Neural progenitor cell (in vitro differentiated cells): ENCODE measurements at regions not wholly inside any gene's neighbourhood (a gene's known extent, or its start where the extent isn't known, plus 50 kb on each side); places are given as distances from the start of the nearest gene placed in this dataset.
A peak's percentile ranks its signal among the peaks of the same experiment; 100 is the strongest.

ENCODE experiments used
- DNase-seq: peaks from one replicate; pipeline ENCODE4 v3.0.0-alpha.2; 2016; ENCODE audit warnings: low spot score
- H2AFZ ChIP-seq: fragments of 200-600 bp; sonication (generic); replicated peaks from 2 replicates; pipeline ENCODE4 v1.6.1; 2016; ENCODE audit warnings: antibody characterized with exemption
- H3F3A ChIP-seq: fragments of 200-600 bp; sonication (generic); 2 replicates; pipeline ENCODE4 v1.6.1; 2016; ENCODE audit warnings: antibody characterized with exemption, low read depth
- H3K27ac ChIP-seq: fragments of 200-600 bp; sonication (generic); 2 replicates; pipeline ENCODE4 v1.5.1; 2016; ENCODE audit warnings: mild to moderate bottlenecking
- H3K27me3 ChIP-seq: fragments of 200-600 bp; sonication (generic); 2 replicates; pipeline ENCODE4 v1.6.1; 2016; ENCODE audit warnings: mild to moderate bottlenecking, moderate library complexity
- H3K36me3 ChIP-seq: fragments of 200-600 bp; sonication (generic); 2 replicates; pipeline ENCODE4 v1.5.1; 2016
- H3K4me1 ChIP-seq: fragments of 200-600 bp; sonication (generic); 2 replicates; pipeline ENCODE4 v1.6.1; 2016; ENCODE audit warnings: mixed run types
- H3K4me2 ChIP-seq: fragments of 200-600 bp; sonication (generic); 2 replicates; pipeline ENCODE4 v1.6.1; 2016
- H3K4me3 ChIP-seq: fragments of 200-600 bp; sonication (generic); 2 replicates; pipeline ENCODE4 v1.5.1; 2016
- H3K79me2 ChIP-seq: fragments of 200-600 bp; sonication (generic); 2 replicates; pipeline ENCODE4 v1.6.1; 2016; ENCODE audit warnings: low read depth
- H3K9ac ChIP-seq: fragments of 200-600 bp; sonication (generic); 2 replicates; pipeline ENCODE4 v1.6.1; 2016
- H3K9me3 ChIP-seq: fragments of 200-600 bp; sonication (generic); 2 replicates; pipeline ENCODE4 v1.5.1; 2016; ENCODE audit warnings: low read depth
- H4K20me1 ChIP-seq: fragments of 200-600 bp; sonication (generic); 2 replicates; pipeline ENCODE4 v1.6.1; 2016; ENCODE audit warnings: low read depth
- H3K27ac Mint-ChIP-seq: 3 replicates; pipeline ENCODE4 v1.8.0; 2021; ENCODE audit warnings: mixed read lengths
- H3K27me3 Mint-ChIP-seq: 2 replicates; pipeline ENCODE4 v1.8.0; 2022; ENCODE audit warnings: low read depth, mild to moderate bottlenecking, inconsistent platforms, moderate library complexity, mixed read lengths; ENCODE audit not compliant: insufficient read depth
- H3K36me3 Mint-ChIP-seq: 3 replicates; pipeline ENCODE4 v1.8.0; 2021; ENCODE audit warnings: mixed read lengths
- H3K4me1 Mint-ChIP-seq: 3 replicates; pipeline ENCODE4 v1.8.0; 2021; ENCODE audit warnings: mixed read lengths
- H3K4me3 Mint-ChIP-seq: 3 replicates; pipeline ENCODE4 v1.8.0; 2021; ENCODE audit warnings: mild to moderate bottlenecking, moderate library complexity, mixed read lengths
- H3K9me3 Mint-ChIP-seq: 3 replicates; pipeline ENCODE4 v1.8.0; 2020; ENCODE audit warnings: mixed read lengths
- EZH2 ChIP-seq: fragments of 200-600 bp; sonication (generic); IDR thresholded peaks from 2 replicates; pipeline ENCODE4 v1.6.1; 2017; ENCODE audit warnings: antibody characterized with exemption, mild to moderate bottlenecking, moderate library complexity
- EZH2phosphoT487 ChIP-seq: fragments of 200-600 bp; sonication (generic); IDR thresholded peaks from 2 replicates; pipeline ENCODE4 v1.6.1; 2017; ENCODE audit warnings: antibody characterized with exemption
- TF ChIP-seq, protein P1 (sequence below): fragments of 200-600 bp; sonication (generic); IDR thresholded peaks from 2 replicates; pipeline ENCODE4 v1.5.1; 2017; ENCODE audit warnings: antibody characterized with exemption, mild to moderate bottlenecking

DNA sequence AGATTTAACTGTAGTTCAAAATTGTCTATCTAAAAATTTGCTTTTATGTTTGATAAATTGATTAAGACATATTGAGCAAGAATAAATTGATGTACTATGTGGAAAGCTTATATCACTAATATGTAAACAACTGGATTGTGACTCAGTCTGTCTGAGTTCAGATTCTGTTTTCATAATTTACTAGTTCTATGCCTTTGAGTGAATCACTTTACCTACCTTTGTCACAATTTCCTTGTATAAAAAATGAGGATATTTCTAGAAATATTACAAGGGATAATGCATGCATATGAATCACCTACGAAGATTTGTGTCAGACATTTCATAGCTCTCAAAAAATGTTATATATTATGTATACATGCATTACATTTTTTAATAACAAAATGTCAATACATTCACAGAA, 245.1 kb upstream of the ZWINT start:
- Histone ChIP-seq H3F3A (no peaks in the 10 kb centered on the region), H4K20me1 (no peaks in the 10 kb centered on the region), H3K27me3 (no peaks in the 10 kb centered on the region), H3K4me1 (peaks cover 8% of the 10 kb centered on the region), H3K79me2 (no peaks in the 10 kb centered on the region), H3K4me3 (no peak overlapping the region), H2AFZ (no peak overlapping the region), H3K9ac (no peak overlapping the region), H3K9me3 (no peaks in the 10 kb centered on the region), H3K4me2 (no peak overlapping the region), H3K27ac (no peak overlapping the region), H3K36me3 (no peaks in the 10 kb centered on the region)
- DNase-seq: no peak
- Mint-ChIP-seq H3K27me3 (no peaks in the 10 kb centered on the region), H3K4me1 (peaks cover 8% of the 10 kb centered on the region), H3K27ac (no peak overlapping the region), H3K36me3 (no peaks in the 10 kb centered on the region), H3K9me3 (no peaks in the 10 kb centered on the region), H3K4me3 (no peak overlapping the region)
- no peak for TF ChIP-seq EZH2
- TF ChIP-seq, protein P1, sequence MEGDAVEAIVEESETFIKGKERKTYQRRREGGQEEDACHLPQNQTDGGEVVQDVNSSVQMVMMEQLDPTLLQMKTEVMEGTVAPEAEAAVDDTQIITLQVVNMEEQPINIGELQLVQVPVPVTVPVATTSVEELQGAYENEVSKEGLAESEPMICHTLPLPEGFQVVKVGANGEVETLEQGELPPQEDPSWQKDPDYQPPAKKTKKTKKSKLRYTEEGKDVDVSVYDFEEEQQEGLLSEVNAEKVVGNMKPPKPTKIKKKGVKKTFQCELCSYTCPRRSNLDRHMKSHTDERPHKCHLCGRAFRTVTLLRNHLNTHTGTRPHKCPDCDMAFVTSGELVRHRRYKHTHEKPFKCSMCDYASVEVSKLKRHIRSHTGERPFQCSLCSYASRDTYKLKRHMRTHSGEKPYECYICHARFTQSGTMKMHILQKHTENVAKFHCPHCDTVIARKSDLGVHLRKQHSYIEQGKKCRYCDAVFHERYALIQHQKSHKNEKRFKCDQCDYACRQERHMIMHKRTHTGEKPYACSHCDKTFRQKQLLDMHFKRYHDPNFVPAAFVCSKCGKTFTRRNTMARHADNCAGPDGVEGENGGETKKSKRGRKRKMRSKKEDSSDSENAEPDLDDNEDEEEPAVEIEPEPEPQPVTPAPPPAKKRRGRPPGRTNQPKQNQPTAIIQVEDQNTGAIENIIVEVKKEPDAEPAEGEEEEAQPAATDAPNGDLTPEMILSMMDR: no peak
- no peak for TF ChIP-seq EZH2phosphoT487

DNA sequence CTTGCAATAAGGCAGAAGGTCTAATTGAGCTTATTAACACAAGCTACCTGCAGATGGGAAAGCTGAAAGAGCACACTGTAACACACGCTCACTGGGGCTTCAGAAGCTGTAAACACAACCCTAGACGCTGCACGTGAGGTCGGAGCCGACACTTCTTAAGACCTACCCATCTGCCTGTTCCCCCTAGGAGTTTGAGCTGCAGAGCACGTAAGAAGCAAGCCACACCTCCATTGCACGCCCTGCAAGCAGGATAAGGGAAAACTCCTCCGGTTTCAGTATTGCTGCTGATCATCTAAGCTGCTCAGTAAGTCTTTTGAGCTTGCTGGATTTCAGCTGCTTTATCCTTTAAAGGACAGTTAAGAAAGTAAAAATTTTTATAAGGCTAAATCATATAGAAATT, 244.0 kb upstream of the ZWINT start:
- no peak overlapping the region for H3K4me3 ChIP-seq
- TF ChIP-seq EZH2 (no peak), EZH2phosphoT487 (no peak)
- TF ChIP-seq, protein P1: no peak
- no peaks in the 10 kb centered on the region for H3K9me3 Mint-ChIP-seq
- H3K79me2 ChIP-seq: no peaks in the 10 kb centered on the region
- H3K27me3 Mint-ChIP-seq: no peaks in the 10 kb centered on the region
- H3K36me3 Mint-ChIP-seq: no peaks in the 10 kb centered on the region
- peak; percentile 67 for DNase-seq
- H3K9ac ChIP-seq: no peak overlapping the region
- H3K4me1 ChIP-seq: peaks cover 8% of the 10 kb centered on the region
- H3K27ac ChIP-seq: no peak overlapping the region
- no peak overlapping the region for H3K4me3 Mint-ChIP-seq
- no peaks in the 10 kb centered on the region for H3K27me3 ChIP-seq
- no peak overlapping the region for H3K27ac Mint-ChIP-seq
- peak overlapping the region; percentile 51 for H3K4me2 ChIP-seq
- no peaks in the 10 kb centered on the region for H3K9me3 ChIP-seq
- H3K4me1 Mint-ChIP-seq: peaks cover 8% of the 10 kb centered on the region
- no peaks in the 10 kb centered on the region for H4K20me1 ChIP-seq
- no peaks in the 10 kb centered on the region for H3F3A ChIP-seq
- H3K36me3 ChIP-seq: no peaks in the 10 kb centered on the region
- peak overlapping the region; percentile 96 for H2AFZ ChIP-seq

DNA sequence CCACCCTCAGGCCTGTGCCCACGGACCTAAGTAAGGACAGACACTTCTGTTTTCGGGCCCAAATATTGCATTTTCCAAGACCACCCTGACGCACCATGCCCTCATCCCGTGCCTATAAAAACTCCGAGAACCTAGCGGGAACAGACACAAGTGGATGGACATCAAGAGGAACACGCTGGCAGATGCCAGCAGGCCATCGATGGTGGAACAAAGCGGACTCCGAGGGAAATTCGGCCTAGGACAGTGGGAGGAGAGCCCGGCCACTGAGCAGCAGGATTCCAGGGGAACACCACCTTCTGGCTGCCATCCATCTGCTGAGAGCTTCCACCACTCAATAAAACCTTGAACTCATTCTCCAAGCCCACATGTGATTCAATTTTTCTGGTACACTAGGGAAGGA, 243.6 kb upstream of the ZWINT start:
- H3K9me3 ChIP-seq: no peaks in the 10 kb centered on the region
- H3K27me3 Mint-ChIP-seq: no peaks in the 10 kb centered on the region
- no peaks in the 10 kb centered on the region for H3F3A ChIP-seq
- H4K20me1 ChIP-seq: no peaks in the 10 kb centered on the region
- no peak for DNase-seq
- no peaks in the 10 kb centered on the region for H3K9me3 Mint-ChIP-seq
- no peak overlapping the region for H3K4me3 ChIP-seq
- no peak overlapping the region for H3K27ac Mint-ChIP-seq
- H3K4me3 Mint-ChIP-seq: no peak overlapping the region
- no peak overlapping the region for H3K9ac ChIP-seq
- H3K36me3 Mint-ChIP-seq: no peaks in the 10 kb centered on the region
- H3K79me2 ChIP-seq: no peaks in the 10 kb centered on the region
- H3K27me3 ChIP-seq: no peaks in the 10 kb centered on the region
- no peak overlapping the region for H3K27ac ChIP-seq
- peaks cover 8% of the 10 kb centered on the region for H3K4me1 Mint-ChIP-seq
- no peak for TF ChIP-seq EZH2phosphoT487
- TF ChIP-seq, protein P1: no peak
- H3K36me3 ChIP-seq: no peaks in the 10 kb centered on the region
- peaks cover 8% of the 10 kb centered on the region for H3K4me1 ChIP-seq
- H2AFZ ChIP-seq: peak overlapping the region; percentile 96
- H3K4me2 ChIP-seq: peak overlapping the region; percentile 51

DNA sequence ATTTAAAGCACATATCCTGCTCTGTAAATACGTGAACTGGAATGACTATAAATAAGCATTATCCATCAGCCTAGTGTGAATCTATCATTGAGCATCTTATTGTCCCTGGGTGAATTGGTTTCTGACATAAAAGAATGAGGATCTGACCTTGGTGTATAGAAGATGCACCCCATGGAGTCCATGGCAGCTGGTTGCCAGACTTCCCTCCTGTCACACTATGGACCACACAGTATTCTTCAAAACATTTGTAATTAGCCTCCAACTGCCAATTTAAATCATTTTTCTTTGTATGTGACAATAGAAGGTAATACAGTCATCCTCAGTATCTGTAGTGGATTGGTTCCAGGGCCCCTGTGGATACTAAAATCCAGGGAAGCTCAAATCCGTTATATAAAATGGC, 238.1 kb upstream of the ZWINT start:
- H3K9ac ChIP-seq: no peak overlapping the region
- H3K27me3 ChIP-seq: no peaks in the 10 kb centered on the region
- H2AFZ ChIP-seq: no peak overlapping the region
- Mint-ChIP-seq H3K27me3 (peaks cover 3% of the 10 kb centered on the region), H3K36me3 (no peaks in the 10 kb centered on the region), H3K4me1 (peaks cover 7% of the 10 kb centered on the region), H3K4me3 (no peak overlapping the region), H3K27ac (no peak overlapping the region), H3K9me3 (no peaks in the 10 kb centered on the region)
- H3K4me2 ChIP-seq: no peak overlapping the region
- H3K4me1 ChIP-seq: peaks cover 26% of the 10 kb centered on the region
- no peak for TF ChIP-seq EZH2phosphoT487
- TF ChIP-seq, protein P1: no peak
- TF ChIP-seq EZH2: no peak
- no peaks in the 10 kb centered on the region for H3K36me3 ChIP-seq
- H3K4me3 ChIP-seq: no peak overlapping the region
- no peak for DNase-seq
- no peak overlapping the region for H3K27ac ChIP-seq
- no peaks in the 10 kb centered on the region for H4K20me1 ChIP-seq
- H3K9me3 ChIP-seq: no peaks in the 10 kb centered on the region
- peaks cover 5% of the 10 kb centered on the region for H3F3A ChIP-seq
- no peaks in the 10 kb centered on the region for H3K79me2 ChIP-seq
